HG03159 (cell line): ENCODE measurements at regions not wholly inside any gene's neighbourhood (a gene's known extent, or its start where the extent isn't known, plus 50 kb on each side); places are given as distances from the start of the nearest gene placed in this dataset.
A peak's percentile ranks its signal among the peaks of the same experiment; 100 is the strongest.

Source experiments
- ATAC-seq: cut with Tn5 transposase; IDR thresholded peaks from one replicate; pipeline ENCODE4 v1.9.1; 2021; ENCODE audit warnings: mild to moderate bottlenecking, moderate library complexity; ENCODE audit not compliant: unreplicated experiment

DNA sequence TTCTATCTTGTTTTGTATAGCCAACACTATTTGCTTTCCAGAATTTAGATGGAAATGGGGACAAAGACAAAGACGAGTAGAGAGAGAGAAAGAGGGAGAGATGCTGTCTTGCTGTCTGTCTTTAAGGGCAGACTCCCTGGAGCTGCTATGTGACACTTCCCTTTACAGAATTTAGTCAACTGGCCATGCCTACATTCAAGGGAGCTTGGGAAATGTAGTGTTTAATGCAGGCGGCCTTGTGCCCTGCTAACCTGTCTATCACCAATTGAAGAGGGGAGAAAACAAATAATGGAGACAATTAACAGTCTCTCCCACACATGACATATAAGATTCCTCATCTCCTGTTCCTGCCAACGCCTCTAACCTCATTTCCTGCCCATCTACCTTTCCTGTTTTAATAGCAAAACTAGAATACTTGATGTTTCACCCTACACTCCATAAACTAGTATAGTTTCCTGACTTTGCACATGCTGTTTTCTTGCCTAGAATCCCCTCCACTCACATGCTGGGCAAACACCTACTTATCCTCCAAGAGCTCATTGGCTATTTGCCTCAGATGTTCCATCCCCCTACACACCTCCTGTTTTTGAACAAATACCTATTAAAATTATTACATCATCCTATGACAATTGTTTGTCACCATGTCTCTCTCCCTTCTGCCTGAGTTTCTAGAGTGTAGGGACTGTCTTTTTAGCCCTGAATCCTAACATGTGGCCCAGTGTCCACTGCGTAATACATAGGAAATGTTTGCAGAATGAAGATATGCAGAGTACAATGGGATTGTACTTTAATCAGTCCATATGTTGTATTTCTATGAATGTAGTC is 117.2 kb downstream of the SLC25A24 start:
- no peak for ATAC-seq

GRCh38 chr1:108082001-108082400 is 117.0 kb upstream of the VAV3 start:
- no peak for ATAC-seq

- no peak for ATAC-seq
These were observed 115.5 kb upstream of the VAV3 start for GRCh38 chr1:108080448-108080847.

DNA sequence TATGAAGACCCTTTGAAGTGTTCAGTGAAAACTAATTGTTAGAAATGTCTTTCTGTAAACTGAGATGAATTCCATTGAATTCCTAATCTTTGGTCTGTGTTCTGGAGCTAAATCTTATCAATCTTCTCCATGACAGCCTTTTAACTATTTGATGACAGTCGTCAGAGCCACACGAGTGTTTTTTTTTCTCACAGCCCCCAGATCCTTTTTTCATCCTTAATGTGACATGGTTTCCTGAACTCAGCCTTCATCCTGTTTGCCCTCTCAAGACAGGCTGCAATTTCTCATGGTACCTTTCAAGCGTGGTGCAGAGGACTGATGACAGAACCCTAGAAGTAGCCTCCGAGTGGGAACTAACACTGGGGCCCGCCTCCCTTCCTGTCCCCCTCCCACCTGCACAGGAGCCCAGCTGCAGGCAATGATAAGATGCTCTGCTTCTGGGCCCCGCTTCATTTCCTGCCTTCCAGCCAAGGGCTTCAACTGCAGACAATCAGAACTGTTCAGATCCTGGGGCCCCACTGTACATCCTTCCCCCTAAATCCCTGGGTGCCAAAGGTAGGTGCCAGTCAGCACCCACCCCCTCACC is 114.6 kb upstream of the VAV3 start:
- no peak for ATAC-seq

- ATAC-seq: no peak
These were observed 113.0 kb upstream of the VAV3 start for GRCh38 chr1:108077991-108078390.

- ATAC-seq: peak; percentile 71
These were observed 110.1 kb upstream of the VAV3 start for GRCh38 chr1:108075055-108075454.

GRCh38 chr1:108072776-108073175 is 107.8 kb upstream of the VAV3 start:
- no peak for ATAC-seq

- ATAC-seq: no peak
These were observed 107.2 kb upstream of the VAV3 start for GRCh38 chr1:108072212-108072611.

- no peak for ATAC-seq
These were observed 106.6 kb upstream of the VAV3 start for GRCh38 chr1:108071601-108072000.

- no peak for ATAC-seq
These were observed 105.7 kb upstream of the VAV3 start for GRCh38 chr1:108070662-108071061.

DNA sequence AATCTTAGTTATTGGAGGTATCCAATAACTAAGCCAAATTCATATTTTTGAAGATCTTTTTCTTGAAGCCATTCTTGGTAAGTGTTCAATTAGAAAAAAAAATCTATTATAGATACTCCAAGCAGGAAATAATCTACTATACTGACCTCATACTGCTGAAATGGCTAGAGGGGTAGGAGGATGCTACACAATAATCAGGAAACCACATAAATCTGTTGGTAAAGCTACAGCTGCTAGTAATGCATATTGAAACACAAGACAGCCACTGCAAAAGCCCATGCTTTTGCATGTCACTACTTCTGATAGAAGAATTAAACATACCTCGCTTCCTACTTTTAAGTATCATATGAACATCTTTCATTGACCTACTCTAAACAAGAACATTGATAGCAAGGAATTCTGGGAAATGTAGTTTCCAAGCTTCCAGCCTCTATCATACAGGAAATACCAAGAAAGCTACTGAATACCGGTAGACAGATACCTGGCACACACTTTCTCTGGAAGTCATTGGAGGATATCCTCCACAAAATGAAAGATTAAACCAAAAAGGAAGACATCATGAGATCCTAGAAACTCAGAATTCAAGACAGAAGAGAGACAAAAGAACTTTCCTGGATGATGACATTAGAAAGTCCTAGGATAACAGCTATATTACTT is 103.0 kb upstream of the VAV3 start:
- no peak for ATAC-seq

- ATAC-seq: no peak
These were observed 101.8 kb upstream of the VAV3 start for GRCh38 chr1:108066808-108067207.

DNA sequence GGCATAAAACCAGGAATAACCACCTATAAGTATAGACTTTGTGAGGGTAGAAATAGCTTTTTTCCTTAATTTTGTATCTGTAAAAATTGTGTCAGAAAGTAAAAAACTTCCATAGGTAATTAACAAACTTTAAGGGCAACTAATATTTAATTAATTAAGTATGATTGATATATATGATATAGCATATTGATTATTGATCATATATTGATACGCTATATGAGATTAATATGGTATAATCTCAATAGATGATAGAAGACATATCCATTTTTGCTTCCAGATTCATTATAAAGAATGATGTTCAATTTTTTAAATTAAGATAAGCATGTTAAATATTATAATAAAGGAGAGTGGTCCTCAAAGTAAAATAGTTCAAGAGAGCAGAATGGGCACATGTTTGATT is 99.3 kb upstream of the VAV3 start:
- no peak for ATAC-seq

GRCh38 chr1:108063703-108064102 is 98.7 kb upstream of the VAV3 start:
- no peak for ATAC-seq

- no peak for ATAC-seq
These were observed 95.0 kb upstream of the VAV3 start for GRCh38 chr1:108059945-108060344.

GRCh38 chr1:108057541-108057940 is 92.6 kb upstream of the VAV3 start:
- ATAC-seq: no peak

- ATAC-seq: no peak
These were observed 91.5 kb upstream of the VAV3 start for GRCh38 chr1:108056436-108056990.

DNA sequence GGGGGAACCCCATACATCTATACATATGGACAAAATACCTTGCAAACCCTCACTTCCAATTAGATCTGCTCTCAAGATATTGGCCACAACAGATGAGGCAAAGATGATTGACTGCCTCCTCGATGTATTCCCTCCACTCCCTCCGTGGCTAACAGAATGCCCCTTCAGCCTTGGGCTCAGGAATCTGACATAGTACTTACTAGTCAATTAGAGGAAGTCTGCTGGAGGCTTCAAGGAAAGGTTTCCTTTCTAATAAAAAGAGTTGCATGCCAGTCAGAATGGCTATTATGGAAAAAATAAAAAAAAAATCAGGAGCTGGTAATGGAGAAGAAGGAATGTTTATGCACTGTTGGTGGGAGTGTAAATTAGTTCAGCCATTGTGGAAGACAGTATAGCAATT is 90.4 kb upstream of the VAV3 start:
- ATAC-seq: no peak

DNA sequence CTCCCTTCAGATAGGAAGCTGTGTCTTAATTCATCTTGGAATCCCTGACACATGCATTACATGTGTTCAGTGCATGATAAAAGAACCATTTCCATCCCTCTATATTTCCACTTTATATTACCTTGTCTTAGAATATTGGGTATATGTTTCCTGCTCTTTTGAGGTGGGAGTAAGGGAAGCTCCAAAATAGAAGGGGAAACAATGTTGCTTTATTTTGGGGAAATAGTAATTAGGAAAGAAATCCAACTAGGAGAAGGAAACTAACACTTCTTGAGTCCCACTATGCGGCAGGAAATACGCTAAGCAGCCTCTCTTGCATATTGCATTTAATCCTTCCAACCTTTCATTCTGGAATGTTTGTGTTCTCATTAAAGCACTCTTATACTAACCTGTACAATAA is 89.4 kb upstream of the VAV3 start:
- no peak for ATAC-seq

GRCh38 chr1:108053270-108054013 is 88.5 kb upstream of the VAV3 start:
- no peak for ATAC-seq
